ENCODE measurements at regions not wholly inside any gene's neighbourhood (a gene's known extent, or its start where the extent isn't known, plus 50 kb on each side); places are given as distances from the start of the nearest gene placed in this dataset.

GRCh38 chr5:8845296-8845695, 700.6 kb downstream of the SEMA5A start:
- intact Hi-C loops (cut with micrococcal nuclease; ENCODE audit: unreplicated experiment) (no loop called here), in situ Hi-C loops (cut with MboI) (no loop called here)
- no peaks in the 10 kb centered on the region for H3K9me3 ChIP-seq (replicated peaks; ENCODE audit: control insufficient read depth, insufficient read depth, low read length)
- H3K36me3 ChIP-seq (ENCODE audit: control insufficient read depth in 2 of 2, insufficient read depth in 2 of 2, low read length in 1 of 2), result no peaks in the 10 kb centered on the region
- 32% methylated on average over 5 of the region's 5 CpGs for WGBS (ENCODE audit: insufficient coverage, insufficient replicate concordance, low lambda C conversion rate, missing lambda C conversion rate)
- ChIA-PET SMC1A (ENCODE audit: uncharacterized antibody, unreplicated experiment) (no interaction called here), RAD21 (ENCODE audit: unreplicated experiment) (no interaction called here), CTCF (no interaction called here), POLR2A (no interaction called here)
- no peaks in the 10 kb centered on the region for H4K20me1 ChIP-seq (ENCODE audit: control insufficient read depth, insufficient read depth)
- H3K4me1 ChIP-seq (ENCODE audit: control insufficient read depth, insufficient read depth, low read length), result no peaks in the 10 kb centered on the region
- H3K79me2 ChIP-seq (ENCODE audit: control insufficient read depth, insufficient read depth, low read length), result no peaks in the 10 kb centered on the region
- no peaks in the 10 kb centered on the region for H3K27me3 ChIP-seq (replicated peaks in 1 of 2; ENCODE audit: control insufficient read depth in 2 of 2, insufficient read depth in 2 of 2, low read length in 1 of 2)
- ATAC-seq, result no peak
- BruUV-seq (replicated peaks), result no TSS peak
- no peak for FAIRE-seq
- TF ChIP-seq ZSCAN29 (IDR thresholded peaks at IDR 0.05), result no peak
- no peak for TF ChIP-seq NFIC (IDR thresholded peaks at IDR 0.05; ENCODE audit: low read depth, low read length)
- no peak for TF ChIP-seq SKIL (IDR thresholded peaks at IDR 0.05; ENCODE audit: low read depth, poor library complexity, severe bottlenecking)
- TF ChIP-seq SUPT20H (IDR thresholded peaks at IDR 0.05; ENCODE audit: borderline replicate concordance, control insufficient read depth, low read depth, low read length), result no peak
- TF ChIP-seq FOXM1 (IDR thresholded peaks at IDR 0.05; ENCODE audit: low read depth, low read length), result no peak
- TF ChIP-seq RCOR1 (conservative IDR thresholded peaks at IDR 0.05; ENCODE audit: low read depth, low read length), result no peak
- TF ChIP-seq BMI1 (IDR thresholded peaks at IDR 0.05; ENCODE audit: borderline replicate concordance), result no peak
- TF ChIP-seq LARP7 (IDR thresholded peaks at IDR 0.05), result no peak
- TF ChIP-seq PML (IDR thresholded peaks at IDR 0.05; ENCODE audit: low read length), result no peak
- TF ChIP-seq CBX5 (IDR thresholded peaks at IDR 0.05; ENCODE audit: low read depth), result no peak
- no peak for TF ChIP-seq BCL11A (IDR thresholded peaks at IDR 0.05; ENCODE audit: low read depth, low read length)
- no peak for TF ChIP-seq POLR2A (IDR thresholded peaks at IDR 0.05; ENCODE audit: low read depth, low read length)
- TF ChIP-seq JUND (IDR thresholded peaks at IDR 0.05; ENCODE audit: low read depth, low read length), result no peak
- no peak for TF ChIP-seq ZZZ3 (IDR thresholded peaks at IDR 0.05; ENCODE audit: control insufficient read depth, insufficient read length, low read depth)
- TF ChIP-seq STAT1 (conservative IDR thresholded peaks at IDR 0.05), result no peak
- TF ChIP-seq TCF3 (IDR thresholded peaks at IDR 0.05; ENCODE audit: borderline replicate concordance, insufficient read depth, low read depth, low read length), result no peak
- no peak for TF ChIP-seq ESRRA (IDR thresholded peaks at IDR 0.05; ENCODE audit: low read length)
- no peak for TF ChIP-seq SMAD5 (IDR thresholded peaks at IDR 0.05; ENCODE audit: low read depth)
- H3K9ac ChIP-seq (ENCODE audit: control insufficient read depth, insufficient read depth, low read length), result no peak overlapping the region
- no peak overlapping the region for H3K27ac ChIP-seq (ENCODE audit: control insufficient read depth, insufficient read depth)
- H2AFZ ChIP-seq (ENCODE audit: control insufficient read depth, low read depth, low read length), result no peak overlapping the region
- H3K4me3 ChIP-seq, result no peak overlapping the region
- H3K4me2 ChIP-seq (ENCODE audit: control insufficient read depth, insufficient read depth), result no peak overlapping the region
- DNase-seq (ENCODE audit: low read depth, low spot score), result no peak

All from GM12878 (cell line).